Activated naive CD4-positive, alpha-beta T cell (primary cell): ENCODE measurements at regions not wholly inside any gene's neighbourhood (a gene's known extent, or its start where the extent isn't known, plus 50 kb on each side); places are given as distances from the start of the nearest gene placed in this dataset.
"Not testable (repeated sequence)": the region's sequence is repeated elsewhere in the genome, so short reads cannot be mapped to it uniquely, and the experiment has no call there.

Experiments
- DNase-seq, 4 experiments: peaks; one replicate each; lab custom pipeline; 2025; lab: John Stamatoyannopoulos, UW

GRCh38 chr18:57953883-57954282, 90.1 kb upstream of the NEDD4L start:
- DNase-seq, result no peak

- DNase-seq, result no peak
Measured at GRCh38 chr18:57951999-57952774, 91.8 kb upstream of the NEDD4L start.

- DNase-seq, result no peak
Measured at GRCh38 chr18:57951117-57951796, 92.8 kb upstream of the NEDD4L start.

- no peak for DNase-seq
Measured at GRCh38 chr18:57950542-57950941, 93.5 kb upstream of the NEDD4L start.

GRCh38 chr18:57949335-57949734, 94.7 kb upstream of the NEDD4L start:
- not testable (repeated sequence) for DNase-seq

- no peak for DNase-seq
Measured at GRCh38 chr18:57947117-57947516, 96.9 kb upstream of the NEDD4L start.

GRCh38 chr18:57943723-57944122, 100.3 kb upstream of the NEDD4L start:
- no peak for DNase-seq

- DNase-seq, result no peak
Measured at GRCh38 chr18:57942493-57942892, 101.5 kb upstream of the NEDD4L start.

- no peak for DNase-seq
Measured at GRCh38 chr18:57941841-57942489, 102.1 kb upstream of the NEDD4L start.

- no peak for DNase-seq
Measured at GRCh38 chr18:57940166-57940660, 103.8 kb upstream of the NEDD4L start.

- DNase-seq, result not testable (repeated sequence)
Measured at GRCh38 chr18:57934375-57934774, 109.7 kb upstream of the NEDD4L start.

- DNase-seq, result no peak
Measured at GRCh38 chr18:57931038-57931437, 113.0 kb upstream of the NEDD4L start.

- DNase-seq, result no peak
Measured at GRCh38 chr18:57930476-57930875, 113.5 kb upstream of the NEDD4L start.

- DNase-seq, result no peak
Measured at GRCh38 chr18:57929922-57930321, 114.1 kb upstream of the NEDD4L start.

- DNase-seq, result no peak
Measured at GRCh38 chr18:57928466-57928865, 115.6 kb upstream of the NEDD4L start.

- no peak for DNase-seq
Measured at GRCh38 chr18:57927511-57927910, 116.5 kb upstream of the NEDD4L start.

GRCh38 chr18:57925706-57926105, 118.3 kb upstream of the NEDD4L start:
- no peak for DNase-seq

- no peak for DNase-seq
Measured at GRCh38 chr18:57923611-57924010, 120.4 kb upstream of the NEDD4L start.

GRCh38 chr18:57922885-57923284, 119.8 kb upstream of the ATP8B1 start:
- DNase-seq, result no peak

- no peak for DNase-seq
Measured at GRCh38 chr18:57921708-57922107, 118.6 kb upstream of the ATP8B1 start.

- no peak for DNase-seq
Measured at GRCh38 chr18:57920036-57920435, 116.9 kb upstream of the ATP8B1 start.

GRCh38 chr18:57918601-57919000, 115.5 kb upstream of the ATP8B1 start:
- DNase-seq, result no peak

GRCh38 chr18:57916684-57917083, 113.6 kb upstream of the ATP8B1 start:
- DNase-seq, result no peak
